CD4-positive, alpha-beta T cell treated with Interleukin-10 for 1 hour (primary cell): ENCODE measurements at regions not wholly inside any gene's neighbourhood (a gene's known extent, or its start where the extent isn't known, plus 50 kb on each side); places are given as distances from the start of the nearest gene placed in this dataset.
"Not testable (repeated sequence)": the region's sequence is repeated elsewhere in the genome, so short reads cannot be mapped to it uniquely, and the experiment has no call there.

Source experiments
- DNase-seq: peaks from one replicate; pipeline ENCODE4 v3.0.0-alpha.2; 2020

- DNase-seq = no peak
These were observed 2585.3 kb downstream of the ARAP2 start for GRCh38 chr4:33658971-33659370.

GRCh38 chr4:33661636-33662035 lies 2582.7 kb downstream of the ARAP2 start:
- no peak for DNase-seq

GRCh38 chr4:33685939-33686338 lies 2558.4 kb downstream of the ARAP2 start:
- no peak for DNase-seq

GRCh38 chr4:33696041-33696440 lies 2548.3 kb downstream of the ARAP2 start:
- no peak for DNase-seq

- no peak for DNase-seq
These were observed 2547.7 kb downstream of the ARAP2 start for GRCh38 chr4:33696586-33696985.

- DNase-seq = no peak
These were observed 2535.1 kb downstream of the ARAP2 start for GRCh38 chr4:33709247-33709646.

GRCh38 chr4:33711826-33712225 lies 2532.5 kb downstream of the ARAP2 start:
- no peak for DNase-seq

GRCh38 chr4:33714971-33715370 lies 2529.3 kb downstream of the ARAP2 start:
- DNase-seq = no peak

- DNase-seq = no peak
These were observed 2528.4 kb downstream of the ARAP2 start for GRCh38 chr4:33715841-33716395.

GRCh38 chr4:33722254-33722653 lies 2522.1 kb downstream of the ARAP2 start:
- no peak for DNase-seq

- no peak for DNase-seq
These were observed 2521.4 kb downstream of the ARAP2 start for GRCh38 chr4:33722800-33723516.

GRCh38 chr4:33724685-33725084 lies 2519.6 kb downstream of the ARAP2 start:
- DNase-seq = no peak

GRCh38 chr4:33725861-33726260 lies 2518.5 kb downstream of the ARAP2 start:
- no peak for DNase-seq

GRCh38 chr4:33737726-33738125 lies 2506.6 kb downstream of the ARAP2 start:
- no peak for DNase-seq

GRCh38 chr4:33739884-33740632 lies 2504.3 kb downstream of the ARAP2 start:
- DNase-seq = no peak

GRCh38 chr4:33740871-33741270 lies 2503.4 kb downstream of the ARAP2 start:
- not testable (repeated sequence) for DNase-seq

- DNase-seq = no peak
These were observed 2497.3 kb downstream of the ARAP2 start for GRCh38 chr4:33746979-33747378.

GRCh38 chr4:33751050-33751449 lies 2493.3 kb downstream of the ARAP2 start:
- no peak for DNase-seq

- no peak for DNase-seq
These were observed 2471.7 kb downstream of the ARAP2 start for GRCh38 chr4:33772582-33772981.

GRCh38 chr4:33780952-33781791 lies 2463.1 kb downstream of the ARAP2 start:
- no peak for DNase-seq

- DNase-seq = no peak
These were observed 2458.5 kb downstream of the ARAP2 start for GRCh38 chr4:33785843-33786242.

- no peak for DNase-seq
These were observed 2441.7 kb downstream of the ARAP2 start for GRCh38 chr4:33802578-33802977.

GRCh38 chr4:33825685-33826084 lies 2418.6 kb downstream of the ARAP2 start:
- DNase-seq = no peak
